ENCODE measurements at regions not wholly inside any gene's neighbourhood (a gene's known extent, or its start where the extent isn't known, plus 50 kb on each side); places are given as distances from the start of the nearest gene placed in this dataset.

DNA sequence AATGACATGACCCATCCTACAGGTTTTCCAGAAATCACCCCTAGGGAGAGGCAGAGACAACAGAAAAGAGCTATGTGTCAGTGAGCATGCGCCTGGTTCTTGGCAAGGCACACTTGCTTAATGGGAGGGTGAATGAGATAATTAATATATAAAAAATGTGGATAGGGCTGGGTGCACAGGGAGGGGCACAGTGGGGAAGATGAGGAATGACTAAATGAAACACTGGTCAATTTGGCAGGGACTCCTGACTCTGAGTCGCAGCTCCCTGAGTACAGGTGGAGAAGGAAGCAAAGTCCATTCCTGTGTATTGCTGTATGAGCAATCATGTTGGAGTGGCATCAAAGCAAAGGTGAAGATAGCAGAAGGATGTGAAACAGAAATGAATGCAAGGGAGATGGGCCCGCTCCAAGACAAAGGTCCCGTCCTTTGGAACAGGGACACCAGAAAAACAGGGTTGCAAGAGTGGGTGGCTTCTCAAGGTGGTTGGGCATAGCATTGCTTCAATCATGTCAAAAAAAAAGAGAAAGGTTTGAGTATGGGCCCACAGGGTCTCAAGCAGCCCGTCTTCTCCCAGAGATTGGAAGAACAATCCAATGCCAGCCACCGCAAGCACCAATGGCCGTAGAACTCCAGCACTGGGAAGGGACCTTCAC lies 278.4 kb upstream of the AGTR2 start:
- no peak overlapping the region for H3K4me3 ChIP-seq (ENCODE audit: low read depth, low read length)
- CTCF ChIA-PET: no interaction called here
- DNase-seq (ENCODE audit: low read depth): no peak
- H3K27me3 ChIP-seq (ENCODE audit: control insufficient read depth, insufficient read depth, low read length): no peaks in the 10 kb centered on the region
- H3K36me3 ChIP-seq (ENCODE audit: control insufficient read depth, insufficient read depth, low read length): no peaks in the 10 kb centered on the region
- TF ChIP-seq CTCF (IDR thresholded peaks at IDR 0.05; ENCODE audit: insufficient read depth, low read depth, low read length): no peak
- POLR2A ChIA-PET: no interaction called here

GRCh38 chrX:115892787-115893671 lies 277.5 kb upstream of the AGTR2 start:
- DNase-seq (ENCODE audit: low read depth): no peak
- Histone ChIP-seq H3K27me3 (ENCODE audit: control insufficient read depth, insufficient read depth, low read length) (no peaks in the 10 kb centered on the region), H3K36me3 (ENCODE audit: control insufficient read depth, insufficient read depth, low read length) (no peaks in the 10 kb centered on the region), H3K4me3 (ENCODE audit: low read depth, low read length) (no peak overlapping the region)
- CTCF ChIA-PET: no interaction called here
- POLR2A ChIA-PET: no interaction called here
- no peak for TF ChIP-seq CTCF (IDR thresholded peaks at IDR 0.05; ENCODE audit: insufficient read depth, low read depth, low read length)

DNA sequence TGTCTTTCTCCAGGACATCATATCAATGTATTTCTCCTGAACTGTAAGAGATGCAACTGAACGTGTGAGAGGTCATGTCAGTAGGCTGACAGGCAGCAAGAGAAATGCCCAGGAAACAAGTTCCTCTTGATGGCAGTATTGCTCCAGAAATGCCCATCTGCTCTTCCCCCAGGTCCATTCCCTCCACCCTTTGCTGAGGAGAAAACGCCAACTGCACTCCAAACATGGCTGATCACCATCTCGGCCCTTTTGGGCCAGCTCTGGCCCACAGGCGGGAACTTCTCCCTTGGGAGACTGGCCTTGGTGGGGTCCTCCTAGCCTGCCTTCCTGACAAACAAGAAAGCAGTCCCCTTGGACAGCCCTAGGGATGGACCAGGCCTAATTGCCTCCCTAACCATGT lies 276.5 kb upstream of the AGTR2 start:
- POLR2A ChIA-PET: no interaction called here
- no peak for DNase-seq (ENCODE audit: low read depth)

DNA sequence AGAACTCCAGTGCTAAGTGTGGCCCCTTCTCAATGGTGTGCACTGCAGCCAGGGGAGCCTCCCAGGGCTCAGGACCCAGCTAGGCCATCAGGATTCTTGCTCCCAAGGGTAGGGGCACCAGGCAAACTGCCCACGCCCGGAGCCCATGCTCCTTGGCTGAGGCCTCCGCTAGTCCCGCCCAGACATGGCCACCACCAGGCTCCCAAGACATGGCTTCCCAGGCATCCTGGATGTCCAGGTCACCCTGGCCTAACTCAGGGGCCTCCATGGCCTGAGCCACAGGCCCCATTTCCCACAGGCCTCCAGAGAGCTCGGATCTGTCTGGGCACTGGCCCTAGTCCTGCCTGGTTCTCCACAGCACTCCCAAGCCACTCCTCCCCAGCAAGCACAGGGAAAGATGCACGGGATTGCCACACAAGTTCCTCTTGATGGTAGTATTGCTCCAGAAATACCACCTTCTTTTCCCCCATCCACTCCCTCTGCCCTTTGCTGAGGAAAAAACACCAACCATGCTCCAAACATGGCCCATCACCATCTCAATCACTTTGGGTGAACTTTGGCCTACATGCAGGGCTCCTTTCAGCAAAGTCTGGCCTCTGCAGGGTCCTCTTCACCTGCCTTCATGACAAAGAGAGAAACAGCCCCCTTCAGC lies 274.7 kb upstream of the AGTR2 start:
- DNase-seq (ENCODE audit: low read depth): no peak
- CTCF ChIA-PET: no interaction called here
- Histone ChIP-seq H3K4me3 (ENCODE audit: low read depth, low read length) (no peak overlapping the region), H3K27me3 (ENCODE audit: control insufficient read depth, insufficient read depth, low read length) (no peaks in the 10 kb centered on the region), H3K36me3 (ENCODE audit: control insufficient read depth, insufficient read depth, low read length) (no peaks in the 10 kb centered on the region)
- POLR2A ChIA-PET: no interaction called here
- TF ChIP-seq CTCF (IDR thresholded peaks at IDR 0.05; ENCODE audit: insufficient read depth, low read depth, low read length): no peak

More for the DNA sequence above, 276.5 kb upstream of the AGTR2 start:
- Histone ChIP-seq H3K4me3 (ENCODE audit: low read depth, low read length) (no peak overlapping the region), H3K36me3 (ENCODE audit: control insufficient read depth, insufficient read depth, low read length) (no peaks in the 10 kb centered on the region), H3K27me3 (ENCODE audit: control insufficient read depth, insufficient read depth, low read length) (no peaks in the 10 kb centered on the region)
- TF ChIP-seq CTCF (IDR thresholded peaks at IDR 0.05; ENCODE audit: insufficient read depth, low read depth, low read length): no peak
- CTCF ChIA-PET: no interaction called here

- CTCF ChIA-PET: no interaction called here
- Histone ChIP-seq H3K36me3 (ENCODE audit: control insufficient read depth, insufficient read depth, low read length) (no peaks in the 10 kb centered on the region), H3K27me3 (ENCODE audit: control insufficient read depth, insufficient read depth, low read length) (no peaks in the 10 kb centered on the region), H3K4me3 (ENCODE audit: low read depth, low read length) (no peak overlapping the region)
- TF ChIP-seq CTCF (IDR thresholded peaks at IDR 0.05; ENCODE audit: insufficient read depth, low read depth, low read length): no peak
- DNase-seq (ENCODE audit: low read depth): no peak
- POLR2A ChIA-PET: no interaction called here
Observed at GRCh38 chrX:115896362-115896761, 274.2 kb upstream of the AGTR2 start.
